ENCODE measurements at regions not wholly inside any gene's neighbourhood (a gene's known extent, or its start where the extent isn't known, plus 50 kb on each side); places are given as distances from the start of the nearest gene placed in this dataset.

- peaks cover 13% of the 10 kb centered on the region for H3K4me1 Mint-ChIP-seq
- peaks cover 2% of the 10 kb centered on the region for H3K9me3 Mint-ChIP-seq
- no peak for TF ChIP-seq CTCF (IDR thresholded peaks at IDR 0.05; ENCODE audit: unreplicated experiment in 3 of 3)
- peaks cover 3% of the 10 kb centered on the region for H3K36me3 Mint-ChIP-seq (ENCODE audit: low read depth)
- H3K4me3 Mint-ChIP-seq, result no peak overlapping the region
- no peaks in the 10 kb centered on the region for H3K27me3 Mint-ChIP-seq (ENCODE audit: low read depth)
- H3K27ac Mint-ChIP-seq, result no peak overlapping the region
Measured at GRCh38 chr3:8443829-8444791, 57.5 kb upstream of the LMCD1 start.

- TF ChIP-seq CTCF (IDR thresholded peaks at IDR 0.05; ENCODE audit: unreplicated experiment in 3 of 3), result no peak
- Mint-ChIP-seq H3K36me3 (ENCODE audit: low read depth) (peaks cover 3% of the 10 kb centered on the region), H3K4me3 (peak overlapping the region in 1 of 3 experiments; percentile 4), H3K27ac (peak overlapping the region in 1 of 3 experiments; percentile 77), H3K4me1 (peaks cover 13% of the 10 kb centered on the region), H3K9me3 (peaks cover 4% of the 10 kb centered on the region), H3K27me3 (ENCODE audit: low read depth) (no peaks in the 10 kb centered on the region)
Measured at GRCh38 chr3:8444883-8445282, 56.7 kb upstream of the LMCD1 start.

GRCh38 chr3:8445861-8446260, 55.8 kb upstream of the LMCD1 start:
- Mint-ChIP-seq H3K27me3 (ENCODE audit: low read depth) (no peaks in the 10 kb centered on the region), H3K4me3 (no peak overlapping the region), H3K4me1 (peaks cover 13% of the 10 kb centered on the region), H3K27ac (peak overlapping the region in 1 of 3 experiments; percentile 77), H3K9me3 (peaks cover 4% of the 10 kb centered on the region), H3K36me3 (ENCODE audit: low read depth) (peaks cover 3% of the 10 kb centered on the region)
- TF ChIP-seq CTCF (IDR thresholded peaks at IDR 0.05; ENCODE audit: unreplicated experiment in 3 of 3), result no peak

- H3K4me3 Mint-ChIP-seq, result no peak overlapping the region
- peaks cover 13% of the 10 kb centered on the region for H3K4me1 Mint-ChIP-seq
- TF ChIP-seq CTCF (IDR thresholded peaks at IDR 0.05; ENCODE audit: unreplicated experiment in 3 of 3), result no peak
- no peaks in the 10 kb centered on the region for H3K36me3 Mint-ChIP-seq (ENCODE audit: low read depth)
- H3K9me3 Mint-ChIP-seq, result peaks cover 3% of the 10 kb centered on the region
- no peak overlapping the region for H3K27ac Mint-ChIP-seq
- no peaks in the 10 kb centered on the region for H3K27me3 Mint-ChIP-seq (ENCODE audit: low read depth)
Measured at GRCh38 chr3:8446845-8447244, 54.8 kb upstream of the LMCD1 start.

- Mint-ChIP-seq H3K9me3 (peaks cover 3% of the 10 kb centered on the region), H3K4me1 (peaks cover 6% of the 10 kb centered on the region), H3K36me3 (ENCODE audit: low read depth) (no peaks in the 10 kb centered on the region), H3K4me3 (no peak overlapping the region), H3K27ac (no peak overlapping the region), H3K27me3 (ENCODE audit: low read depth) (no peaks in the 10 kb centered on the region)
- TF ChIP-seq CTCF (IDR thresholded peaks at IDR 0.05; ENCODE audit: unreplicated experiment in 3 of 3), result no peak
Measured at GRCh38 chr3:8450618-8451017, 51.0 kb upstream of the LMCD1 start.

- Mint-ChIP-seq H3K27me3 (ENCODE audit: low read depth) (no peaks in the 10 kb centered on the region), H3K9me3 (peaks cover 3% of the 10 kb centered on the region), H3K4me3 (no peak overlapping the region), H3K36me3 (ENCODE audit: low read depth) (no peaks in the 10 kb centered on the region), H3K4me1 (no peaks in the 10 kb centered on the region), H3K27ac (no peak overlapping the region)
- no peak for TF ChIP-seq CTCF (IDR thresholded peaks at IDR 0.05; ENCODE audit: unreplicated experiment in 3 of 3)
Measured at GRCh38 chr3:8451696-8452095, 49.9 kb upstream of the LMCD1 start.

Measured in nephron (organoid).